Ovary (tissue), 7 donors: ENCODE measurements at regions not wholly inside any gene's neighbourhood (a gene's known extent, or its start where the extent isn't known, plus 50 kb on each side); places are given as distances from the start of the nearest gene placed in this dataset.

ENCODE experiments used
- DNase-seq, 5 donors: peaks; one replicate each; pipeline ENCODE4 v3.0.0-alpha.2; 2019 to 2020
- H3K27ac ChIP-seq, 2 donors: fragments of 200-600 bp; one replicate each; pipeline versions ENCODE4 v1.5.1 to v1.8.0; 2019 to 2022
- H3K27me3 ChIP-seq: fragments of 200-600 bp; one replicate; pipeline ENCODE4 v1.8.0; 2022
- H3K36me3 ChIP-seq: fragments of 200-600 bp; sonication (generic); one replicate; pipeline ENCODE4 v1.5.1; 2019
- H3K4me1 ChIP-seq: one replicate; pipeline ENCODE4 v1.8.1; 2013; ENCODE audit warnings: mild to moderate bottlenecking, moderate library complexity; ENCODE audit not compliant: insufficient read depth
- H3K4me3 ChIP-seq: fragments of 200-600 bp; sonication (generic); one replicate; pipeline ENCODE4 v1.5.1; 2017
- H3K9me3 ChIP-seq, 2 donors: fragments of 200-600 bp in 1 of 2; sonication (generic) in 1 of 2; one replicate each; pipeline versions ENCODE4 v1.5.1 to v1.8.1; 2013 to 2019; ENCODE audit warnings: mild to moderate bottlenecking in 1 of 2, moderate library complexity in 1 of 2
- EP300 ChIP-seq: sonication (generic); formaldehyde crosslinking; IDR thresholded peaks from one replicate; pipeline ENCODE4 v1.6.1; 2017; ENCODE audit warnings: antibody characterized with exemption
- POLR2A ChIP-seq: fragments of 450-650 bp; IDR thresholded peaks from one replicate; pipeline ENCODE4 v1.6.1; 2017; ENCODE audit warnings: antibody characterized with exemption, mild to moderate bottlenecking, moderate library complexity
- WGBS, 3 donors: extraction: QIAGEN DNeasy Blood & Tissue Kit in 1 of 3; methylation state at CpG; one replicate each; pipeline versions ENCODE4 v1.1.5 to v1.1.7; 2013 to 2017; 5-methylcytosine and 5-hydroxymethylcytosine counted together
- intact Hi-C, 4 donors: fragments of 100-400 bp; cut with DNase I; formaldehyde crosslinking; loops; one replicate each; pipeline versions ENCODE4 v1.11.0 to v1.15.1; 2022 to 2023
- TF ChIP-seq, protein P1 (sequence below), 3 donors: fragments of 450-650 bp in 2 of 3; fragments of 200-600 bp in 1 of 3; IDR thresholded peaks; one replicate each; pipeline versions ENCODE4 v1.5.1 to v1.8.0; 2016 to 2022; ENCODE audit warnings: antibody characterized with exemption in 3 of 3, mild to moderate bottlenecking in 1 of 3
- donor health status: DM: no; HTN: no; CAD: no; lungs with moderate emphysema.
- donor health status: DM: no; HTN: no; CAD: no.
- donor health status: Bipolar disorder and iron deficiency.
- donor health status: DM: no; HTN: no; CAD: no.
- donor health status: DM: yes; HTN: yes; CAD: no.

DNA sequence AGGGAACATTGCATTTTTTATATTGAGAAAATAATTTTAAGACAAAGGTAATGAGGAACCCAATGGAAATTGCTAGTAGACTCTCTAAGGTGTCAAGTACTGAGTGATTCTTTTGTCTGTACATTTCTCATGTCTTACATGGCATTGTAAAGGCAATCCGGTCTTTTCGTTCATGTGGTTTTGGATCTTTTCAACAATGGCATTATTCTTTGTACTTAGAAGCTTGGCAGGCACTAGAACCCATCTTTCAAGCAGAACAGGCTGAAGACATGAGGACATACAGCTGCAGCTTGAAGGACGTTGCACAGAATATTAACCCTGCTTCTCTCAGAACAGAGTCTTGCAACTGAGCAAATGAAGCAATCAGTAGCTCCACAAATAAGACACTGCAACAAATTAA, 231.5 kb upstream of the ZFHX3 start:
- intact Hi-C loops, result no loop called here
- no peak for DNase-seq
- H3K27me3 ChIP-seq, result no peaks in the 10 kb centered on the region
- H3K36me3 ChIP-seq, result no peaks in the 10 kb centered on the region
- H3K27ac ChIP-seq, result no peak overlapping the region
- H3K4me1 ChIP-seq, result no peaks in the 10 kb centered on the region
- WGBS, 3 donors, result 54 to 57% (median 55%) methylated on average over 3 of the region's 3 CpGs
- H3K9me3 ChIP-seq, result no peaks in the 10 kb centered on the region
- TF ChIP-seq POLR2A (no peak), EP300 (no peak)
- TF ChIP-seq, protein P1, sequence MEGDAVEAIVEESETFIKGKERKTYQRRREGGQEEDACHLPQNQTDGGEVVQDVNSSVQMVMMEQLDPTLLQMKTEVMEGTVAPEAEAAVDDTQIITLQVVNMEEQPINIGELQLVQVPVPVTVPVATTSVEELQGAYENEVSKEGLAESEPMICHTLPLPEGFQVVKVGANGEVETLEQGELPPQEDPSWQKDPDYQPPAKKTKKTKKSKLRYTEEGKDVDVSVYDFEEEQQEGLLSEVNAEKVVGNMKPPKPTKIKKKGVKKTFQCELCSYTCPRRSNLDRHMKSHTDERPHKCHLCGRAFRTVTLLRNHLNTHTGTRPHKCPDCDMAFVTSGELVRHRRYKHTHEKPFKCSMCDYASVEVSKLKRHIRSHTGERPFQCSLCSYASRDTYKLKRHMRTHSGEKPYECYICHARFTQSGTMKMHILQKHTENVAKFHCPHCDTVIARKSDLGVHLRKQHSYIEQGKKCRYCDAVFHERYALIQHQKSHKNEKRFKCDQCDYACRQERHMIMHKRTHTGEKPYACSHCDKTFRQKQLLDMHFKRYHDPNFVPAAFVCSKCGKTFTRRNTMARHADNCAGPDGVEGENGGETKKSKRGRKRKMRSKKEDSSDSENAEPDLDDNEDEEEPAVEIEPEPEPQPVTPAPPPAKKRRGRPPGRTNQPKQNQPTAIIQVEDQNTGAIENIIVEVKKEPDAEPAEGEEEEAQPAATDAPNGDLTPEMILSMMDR (IDR thresholded peaks at IDR 0.05), result no peak
- H3K4me3 ChIP-seq, result no peak overlapping the region

DNA sequence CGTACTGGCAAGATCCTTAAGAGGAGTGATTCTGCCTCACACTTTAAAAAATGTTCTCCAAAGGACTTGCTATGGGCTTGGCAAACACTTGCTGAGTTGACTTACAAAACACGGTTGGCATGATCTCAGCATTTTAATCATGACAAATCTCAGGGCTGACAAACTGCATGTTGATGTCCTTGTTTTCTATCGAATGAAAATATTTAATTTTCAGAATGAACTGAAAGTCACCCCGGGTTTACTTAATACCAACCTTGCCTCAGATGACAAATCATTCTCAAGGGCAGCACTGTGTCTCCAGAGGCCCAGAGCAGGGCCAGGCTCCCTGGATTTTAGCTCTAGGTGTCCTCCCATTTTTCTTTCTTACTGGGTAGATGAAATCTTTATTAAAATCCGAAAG, 229.1 kb upstream of the ZFHX3 start:
- 69 to 80% (median 75%) methylated on average over 5 of the region's 5 CpGs for WGBS, 3 donors
- DNase-seq, result no peak
- Histone ChIP-seq H3K9me3 (no peaks in the 10 kb centered on the region), H3K4me3 (no peak overlapping the region), H3K36me3 (no peaks in the 10 kb centered on the region), H3K27ac (no peak overlapping the region), H3K27me3 (no peaks in the 10 kb centered on the region), H3K4me1 (no peaks in the 10 kb centered on the region)
- intact Hi-C loops, result no loop called here
- TF ChIP-seq, protein P1 (IDR thresholded peaks at IDR 0.05), result no peak
- TF ChIP-seq EP300 (no peak), POLR2A (no peak)

DNA sequence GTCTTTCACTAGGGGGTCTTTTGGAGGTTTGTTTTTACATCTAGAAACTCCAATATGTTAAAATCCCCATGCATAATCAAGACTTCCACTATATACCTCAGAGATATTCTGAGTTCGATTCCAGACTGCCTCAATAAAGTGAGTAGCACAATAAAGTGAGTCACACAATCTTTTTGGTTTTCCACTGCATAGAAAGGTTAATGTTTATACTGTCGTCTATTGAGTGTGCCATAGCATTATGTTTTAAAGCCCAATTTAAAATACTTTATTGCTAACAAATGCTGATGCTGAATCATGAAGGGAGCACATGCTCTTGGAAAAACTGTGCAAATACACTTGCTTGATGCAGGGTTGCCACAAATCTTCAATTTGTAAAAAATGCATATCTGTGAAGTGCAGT, 227.5 kb upstream of the ZFHX3 start:
- intact Hi-C loops, result no loop called here
- Histone ChIP-seq H3K9me3 (no peaks in the 10 kb centered on the region), H3K27me3 (no peaks in the 10 kb centered on the region), H3K27ac (no peak overlapping the region), H3K4me3 (no peak overlapping the region), H3K4me1 (no peaks in the 10 kb centered on the region), H3K36me3 (no peaks in the 10 kb centered on the region)
- TF ChIP-seq, protein P1 (IDR thresholded peaks at IDR 0.05), result no peak
- TF ChIP-seq EP300 (no peak), POLR2A (no peak)
- 76 to 82% (median 80%) methylated on average over 2 of the region's 2 CpGs for WGBS, 3 donors
- DNase-seq, result no peak

DNA sequence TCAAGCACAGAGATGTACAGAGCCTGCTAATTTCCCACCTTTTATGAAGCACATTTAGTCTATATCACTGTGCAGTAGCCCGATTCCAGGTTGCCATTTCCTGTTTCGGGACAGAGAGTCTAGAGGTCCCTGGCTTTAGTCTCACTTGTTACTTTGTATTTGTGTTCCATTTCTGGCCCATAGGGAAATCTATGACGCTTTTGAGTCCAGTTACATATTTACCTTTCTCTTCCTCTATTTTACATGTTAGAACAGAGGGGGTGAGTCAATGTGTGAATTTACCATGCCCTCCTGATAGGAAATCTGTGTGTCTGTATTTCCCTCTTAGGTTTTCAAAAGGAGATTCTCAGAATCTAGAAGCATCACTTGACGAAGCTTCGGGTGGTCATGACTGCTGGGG, 227.1 kb upstream of the ZFHX3 start:
- intact Hi-C loops, result no loop called here
- no peak overlapping the region for H3K27ac ChIP-seq
- no peaks in the 10 kb centered on the region for H3K4me1 ChIP-seq
- H3K36me3 ChIP-seq, result no peaks in the 10 kb centered on the region
- no peak overlapping the region for H3K4me3 ChIP-seq
- no peaks in the 10 kb centered on the region for H3K27me3 ChIP-seq
- 61 to 74% (median 63%) methylated on average over 5 of the region's 5 CpGs for WGBS, 3 donors
- no peaks in the 10 kb centered on the region for H3K9me3 ChIP-seq
- TF ChIP-seq, protein P1 (IDR thresholded peaks at IDR 0.05), result no peak
- TF ChIP-seq EP300 (no peak), POLR2A (no peak)
- DNase-seq, result no peak

DNA sequence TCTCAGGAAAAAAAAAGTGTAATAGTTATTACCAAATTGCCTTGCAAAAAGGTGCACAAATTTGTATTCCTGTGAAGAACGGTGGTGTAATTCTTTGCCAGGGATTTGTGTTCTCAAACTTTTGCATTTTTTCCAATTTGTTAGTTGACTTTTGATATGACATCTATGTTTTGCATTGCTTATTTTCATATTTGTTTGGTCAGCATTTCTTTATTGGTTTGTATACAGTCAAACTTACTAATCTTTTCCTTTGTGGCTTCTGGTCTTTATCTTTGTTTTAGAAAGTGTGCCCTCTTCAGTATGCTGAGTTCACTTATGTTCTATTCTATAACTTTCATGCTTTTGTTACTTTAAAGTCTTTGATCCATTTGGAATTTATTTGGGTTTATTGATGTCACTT, 226.2 kb upstream of the ZFHX3 start:
- 51 to 88% (median 58%) methylated on average over 1 of the region's 1 CpG for WGBS, 3 donors
- TF ChIP-seq EP300, result no peak
- no peak for TF ChIP-seq POLR2A
- TF ChIP-seq, protein P1 (IDR thresholded peaks at IDR 0.05), result no peak
- no peaks in the 10 kb centered on the region for H3K9me3 ChIP-seq
- no peak for DNase-seq
- no peak overlapping the region for H3K4me3 ChIP-seq
- no peak overlapping the region for H3K27ac ChIP-seq
- H3K36me3 ChIP-seq, result no peaks in the 10 kb centered on the region
- no peaks in the 10 kb centered on the region for H3K4me1 ChIP-seq
- H3K27me3 ChIP-seq, result no peaks in the 10 kb centered on the region
- intact Hi-C loops, result no loop called here
